Neuronal stem cell (in vitro differentiated cells): ENCODE measurements at regions not wholly inside any gene's neighbourhood (a gene's known extent, or its start where the extent isn't known, plus 50 kb on each side); places are given as distances from the start of the nearest gene placed in this dataset.

Source experiments
- DNase-seq: peaks from one replicate; pipeline ENCODE4 v3.0.0-alpha.2; 2013; ENCODE audit warnings: low spot score
- H2AFZ ChIP-seq: one replicate; pipeline ENCODE4 v1.6.1; 2013; ENCODE audit warnings: mild to moderate bottlenecking, low read length, inconsistent platforms
- H2AK5ac ChIP-seq: 2 replicates; pipeline ENCODE4 v1.6.1; 2013; ENCODE audit warnings: low read depth, mild to moderate bottlenecking, inconsistent platforms, low read length, moderate library complexity, mixed read lengths
- H2BK120ac ChIP-seq: 2 replicates; pipeline ENCODE4 v1.6.1; 2013; ENCODE audit warnings: low read depth, mild to moderate bottlenecking, inconsistent platforms, low read length, moderate library complexity, mixed read lengths
- H2BK12ac ChIP-seq: one replicate; pipeline ENCODE4 v1.6.1; 2013; ENCODE audit warnings: low read length, inconsistent platforms
- H2BK15ac ChIP-seq: 2 replicates; pipeline ENCODE4 v1.6.1; 2013; ENCODE audit warnings: mild to moderate bottlenecking, low read length, inconsistent platforms, mixed read lengths
- H2BK5ac ChIP-seq: one replicate; pipeline ENCODE4 v1.6.1; 2013; ENCODE audit warnings: inconsistent platforms, mild to moderate bottlenecking, low read length, moderate library complexity
- H3K14ac ChIP-seq: one replicate; pipeline ENCODE4 v1.6.1; 2013; ENCODE audit warnings: low read length, inconsistent platforms
- H3K18ac ChIP-seq: 2 replicates; pipeline ENCODE4 v1.6.1; 2013; ENCODE audit warnings: low read length, inconsistent platforms
- H3K23ac ChIP-seq: 2 replicates; pipeline ENCODE4 v1.6.1; 2013; ENCODE audit warnings: low read depth, mild to moderate bottlenecking, mixed read lengths, low read length, inconsistent platforms; ENCODE audit not compliant: poor library complexity
- H3K27ac ChIP-seq: replicated peaks from 3 replicates; pipeline ENCODE4 v1.5.1; 2013; ENCODE audit warnings: low read length, inconsistent platforms
- H3K27me3 ChIP-seq, 3 experiments: 2 replicates each; pipeline ENCODE4 v1.6.1; 2013; ENCODE audit warnings: low read length in 3 of 3, mild to moderate bottlenecking in 2 of 3, inconsistent platforms in 1 of 3, low read depth in 1 of 3, mixed read lengths in 1 of 3, moderate library complexity in 1 of 3; ENCODE audit not compliant: control insufficient read depth in 3 of 3, insufficient read depth in 3 of 3
- H3K36me3 ChIP-seq, 2 donors: replicated peaks in 1 of 2; 2 replicates each; pipeline ENCODE4 v1.6.1; 2013; ENCODE audit warnings: low read length in 2 of 2; ENCODE audit not compliant: control insufficient read depth in 2 of 2, insufficient read depth in 2 of 2
- H3K4ac ChIP-seq: 2 replicates; pipeline ENCODE4 v1.6.1; 2013; ENCODE audit warnings: inconsistent platforms, mild to moderate bottlenecking, low read length, moderate library complexity
- H3K4me1 ChIP-seq, 2 donors: 1 replicate in 1 of 2; 2 replicates in 1 of 2; pipeline ENCODE4 v1.6.1; 2013; ENCODE audit warnings: low read length in 2 of 2, low read depth in 1 of 2; ENCODE audit not compliant: control insufficient read depth in 2 of 2, insufficient read depth in 1 of 2
- H3K4me2 ChIP-seq: one replicate; pipeline ENCODE4 v1.6.1; 2013; ENCODE audit warnings: mild to moderate bottlenecking, low read length, inconsistent platforms; ENCODE audit not compliant: insufficient read depth, poor library complexity, severe bottlenecking
- H3K4me3 ChIP-seq, 2 donors: 2 replicates each; pipeline ENCODE4 v1.5.1; 2013; ENCODE audit warnings: low read length in 2 of 2, mild to moderate bottlenecking in 2 of 2, inconsistent platforms in 1 of 2, moderate library complexity in 1 of 2
- H3K79me1 ChIP-seq: one replicate; pipeline ENCODE4 v1.6.1; 2013; ENCODE audit warnings: low read depth, mild to moderate bottlenecking, inconsistent platforms, low read length, moderate library complexity
- H3K9ac ChIP-seq: one replicate; pipeline ENCODE4 v1.6.1; 2013; ENCODE audit warnings: mild to moderate bottlenecking, low read depth, low read length, inconsistent platforms; ENCODE audit not compliant: poor library complexity
- H3K9me3 ChIP-seq, 2 donors: replicated peaks in 1 of 2; 2 replicates each; pipeline versions ENCODE3 to v1.6.1; 2013; ENCODE audit warnings: low read length in 2 of 2, mild to moderate bottlenecking in 2 of 2, inconsistent platforms in 1 of 2, low read depth in 1 of 2, mixed read lengths in 1 of 2, moderate library complexity in 1 of 2; ENCODE audit not compliant: control insufficient read depth in 2 of 2, insufficient read depth in 1 of 2
- H4K8ac ChIP-seq: one replicate; pipeline ENCODE4 v1.6.1; 2013; ENCODE audit warnings: low read depth, mild to moderate bottlenecking, inconsistent platforms, low read length, moderate library complexity
- H4K91ac ChIP-seq: one replicate; pipeline ENCODE4 v1.6.1; 2013; ENCODE audit warnings: low read length, low read depth, mild to moderate bottlenecking, inconsistent platforms; ENCODE audit not compliant: poor library complexity
- WGBS, 2 donors: extraction: QIAGEN DNeasy Blood & Tissue Kit; methylation state at CpG; one replicate each; pipeline ENCODE4 v1.1.7; 2013; ENCODE audit warnings: missing lambda C conversion rate in 2 of 2, mixed read lengths in 1 of 2; ENCODE audit not compliant: insufficient read length in 2 of 2, insufficient replicate concordance in 1 of 2; ENCODE audit errors: extremely low coverage in 2 of 2; 5-methylcytosine and 5-hydroxymethylcytosine counted together

- Histone ChIP-seq H2BK5ac (no peak overlapping the region), H3K4me2 (no peak overlapping the region), H2BK12ac (no peak overlapping the region), H2AFZ (no peak overlapping the region), H3K36me3 (no peaks in the 10 kb centered on the region), H3K4ac (no peak overlapping the region), H3K14ac (no peak overlapping the region), H3K9ac (no peak overlapping the region), H3K27me3 (no peaks in the 10 kb centered on the region), H3K18ac (no peak overlapping the region), H3K27ac (no peak overlapping the region), H3K4me3 (no peak overlapping the region), H4K91ac (no peak overlapping the region), H3K23ac (no peak overlapping the region), H2AK5ac (no peak overlapping the region), H3K9me3 (no peaks in the 10 kb centered on the region), H2BK120ac (no peak overlapping the region), H2BK15ac (no peak overlapping the region), H3K79me1 (no peaks in the 10 kb centered on the region), H4K8ac (no peak overlapping the region), H3K4me1 (peaks cover 0 to 2% of the 10 kb centered on the region in 2 donors)
- DNase-seq: no peak
- WGBS, 2 donors: no CpG with 5 or more reads among the region's 5 CpGs
These were observed 734.3 kb downstream of the STIM2 start for GRCh38 chr4:27594922-27595321.

- H4K91ac ChIP-seq: no peak overlapping the region
- H3K27me3 ChIP-seq: no peaks in the 10 kb centered on the region
- peaks cover 0 to 2% of the 10 kb centered on the region in 2 donors for H3K4me1 ChIP-seq
- no peaks in the 10 kb centered on the region for H3K36me3 ChIP-seq
- DNase-seq: no peak
- H3K4me3 ChIP-seq: no peak overlapping the region
- H2BK12ac ChIP-seq: no peak overlapping the region
- H2BK120ac ChIP-seq: no peak overlapping the region
- H3K27ac ChIP-seq: no peak overlapping the region
- no peak overlapping the region for H4K8ac ChIP-seq
- H3K9ac ChIP-seq: no peak overlapping the region
- H3K23ac ChIP-seq: no peak overlapping the region
- no peak overlapping the region for H2BK5ac ChIP-seq
- no peak overlapping the region for H2AK5ac ChIP-seq
- H2BK15ac ChIP-seq: no peak overlapping the region
- H3K4ac ChIP-seq: no peak overlapping the region
- H3K4me2 ChIP-seq: no peak overlapping the region
- no peaks in the 10 kb centered on the region for H3K79me1 ChIP-seq
- no peak overlapping the region for H3K14ac ChIP-seq
- no CpG with 5 or more reads among the region's 10 CpGs for WGBS, 2 donors
- H3K9me3 ChIP-seq: no peaks in the 10 kb centered on the region
- no peak overlapping the region for H2AFZ ChIP-seq
- H3K18ac ChIP-seq: no peak overlapping the region
These were observed 735.1 kb downstream of the STIM2 start for GRCh38 chr4:27595571-27596360.

DNA sequence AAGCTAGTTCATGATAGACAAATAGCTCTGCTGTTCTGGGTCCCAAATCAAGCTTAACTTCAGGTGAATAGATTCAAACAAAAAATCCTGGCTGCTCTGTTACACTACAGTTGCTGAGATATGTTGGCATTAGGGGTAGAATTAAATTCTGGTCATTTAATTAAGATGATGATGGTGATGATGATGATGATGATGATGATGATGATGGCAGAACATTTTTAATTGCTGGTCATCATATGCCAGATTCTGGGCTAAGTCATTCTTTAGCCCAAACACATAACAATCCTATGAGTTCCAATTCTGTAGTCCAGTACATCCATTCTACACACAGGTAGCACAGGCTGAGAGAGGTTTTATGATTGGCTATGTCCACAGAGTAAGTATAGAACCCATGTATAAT, 741.5 kb downstream of the STIM2 start:
- Histone ChIP-seq H3K27me3 (no peaks in the 10 kb centered on the region), H3K79me1 (no peaks in the 10 kb centered on the region), H3K18ac (no peak overlapping the region), H3K4me1 (no peaks in the 10 kb centered on the region), H4K91ac (no peak overlapping the region), H3K27ac (no peak overlapping the region), H2AFZ (no peak overlapping the region), H3K23ac (no peak overlapping the region), H3K9me3 (no peaks in the 10 kb centered on the region), H2AK5ac (no peak overlapping the region), H2BK5ac (no peak overlapping the region), H2BK15ac (no peak overlapping the region), H2BK120ac (no peak overlapping the region), H3K14ac (no peak overlapping the region), H3K36me3 (no peaks in the 10 kb centered on the region), H2BK12ac (no peak overlapping the region), H4K8ac (no peak overlapping the region), H3K4ac (no peak overlapping the region), H3K4me3 (no peak overlapping the region), H3K9ac (no peak overlapping the region), H3K4me2 (no peak overlapping the region)
- DNase-seq: no peak

- no peak overlapping the region for H4K8ac ChIP-seq
- no peak overlapping the region for H3K4me2 ChIP-seq
- H3K4me1 ChIP-seq: no peaks in the 10 kb centered on the region
- H2BK120ac ChIP-seq: no peak overlapping the region
- no peaks in the 10 kb centered on the region for H3K9me3 ChIP-seq
- no peaks in the 10 kb centered on the region for H3K79me1 ChIP-seq
- no peak overlapping the region for H4K91ac ChIP-seq
- H2BK15ac ChIP-seq: no peak overlapping the region
- no peak overlapping the region for H2BK12ac ChIP-seq
- H3K27me3 ChIP-seq: no peaks in the 10 kb centered on the region
- DNase-seq: no peak
- H3K9ac ChIP-seq: no peak overlapping the region
- no peak overlapping the region for H2AK5ac ChIP-seq
- no peak overlapping the region for H3K4ac ChIP-seq
- H3K36me3 ChIP-seq: no peaks in the 10 kb centered on the region
- no peak overlapping the region for H3K14ac ChIP-seq
- no CpG with 5 or more reads among the region's 3 CpGs for WGBS, 2 donors
- H2AFZ ChIP-seq: no peak overlapping the region
- no peak overlapping the region for H3K27ac ChIP-seq
- H3K18ac ChIP-seq: no peak overlapping the region
- H2BK5ac ChIP-seq: no peak overlapping the region
- H3K23ac ChIP-seq: no peak overlapping the region
- H3K4me3 ChIP-seq: no peak overlapping the region
These were observed 744.1 kb downstream of the STIM2 start for GRCh38 chr4:27604692-27605091.
